ENCODE measurements at regions not wholly inside any gene's neighbourhood (a gene's known extent, or its start where the extent isn't known, plus 50 kb on each side); places are given as distances from the start of the nearest gene placed in this dataset.
"Not testable (repeated sequence)": the region's sequence is repeated elsewhere in the genome, so short reads cannot be mapped to it uniquely, and the experiment has no call there.

DNA sequence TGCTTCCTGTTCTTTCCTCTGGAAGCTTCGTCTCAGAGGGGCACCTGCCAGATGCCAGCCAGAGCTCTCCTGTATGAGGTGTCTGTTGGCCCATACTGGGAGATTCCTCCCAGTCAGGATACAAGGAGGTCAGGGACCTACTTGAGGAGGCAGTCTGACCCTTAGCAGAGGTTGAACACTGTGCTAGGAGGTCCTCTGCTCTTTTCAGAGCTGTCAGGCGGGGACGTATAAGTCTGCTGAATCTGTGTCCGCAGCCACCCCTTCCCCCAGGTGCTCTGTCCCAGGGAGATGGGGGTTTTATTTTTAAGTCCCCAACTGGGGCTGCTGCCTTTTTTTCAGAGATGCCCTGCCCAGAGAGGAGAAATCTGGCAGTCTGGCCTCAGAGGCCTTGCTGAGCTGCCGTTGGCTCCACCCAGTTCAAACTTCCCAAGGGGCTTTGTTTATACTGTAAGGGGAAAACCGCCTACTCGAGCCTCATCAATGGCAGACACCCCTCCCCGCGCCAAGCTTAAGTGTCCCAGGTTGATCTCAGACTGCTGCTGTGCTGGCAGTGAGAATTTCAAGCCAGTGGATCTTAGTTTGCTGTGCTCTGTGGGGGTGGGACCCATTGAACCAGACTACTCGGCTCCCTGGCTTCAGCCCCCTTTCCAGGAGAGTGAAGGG is 326.7 kb downstream of the BCKDHB start:
- TF ChIP-seq EZH2phosphoT487 (IDR thresholded peaks at IDR 0.05; ENCODE audit: borderline replicate concordance, low read length): no peak
- TF ChIP-seq, protein P1, sequence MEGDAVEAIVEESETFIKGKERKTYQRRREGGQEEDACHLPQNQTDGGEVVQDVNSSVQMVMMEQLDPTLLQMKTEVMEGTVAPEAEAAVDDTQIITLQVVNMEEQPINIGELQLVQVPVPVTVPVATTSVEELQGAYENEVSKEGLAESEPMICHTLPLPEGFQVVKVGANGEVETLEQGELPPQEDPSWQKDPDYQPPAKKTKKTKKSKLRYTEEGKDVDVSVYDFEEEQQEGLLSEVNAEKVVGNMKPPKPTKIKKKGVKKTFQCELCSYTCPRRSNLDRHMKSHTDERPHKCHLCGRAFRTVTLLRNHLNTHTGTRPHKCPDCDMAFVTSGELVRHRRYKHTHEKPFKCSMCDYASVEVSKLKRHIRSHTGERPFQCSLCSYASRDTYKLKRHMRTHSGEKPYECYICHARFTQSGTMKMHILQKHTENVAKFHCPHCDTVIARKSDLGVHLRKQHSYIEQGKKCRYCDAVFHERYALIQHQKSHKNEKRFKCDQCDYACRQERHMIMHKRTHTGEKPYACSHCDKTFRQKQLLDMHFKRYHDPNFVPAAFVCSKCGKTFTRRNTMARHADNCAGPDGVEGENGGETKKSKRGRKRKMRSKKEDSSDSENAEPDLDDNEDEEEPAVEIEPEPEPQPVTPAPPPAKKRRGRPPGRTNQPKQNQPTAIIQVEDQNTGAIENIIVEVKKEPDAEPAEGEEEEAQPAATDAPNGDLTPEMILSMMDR (IDR thresholded peaks at IDR 0.05; ENCODE audit: low read depth, low read length, poor library complexity, severe bottlenecking): no peak
- no peaks in the 10 kb centered on the region for H3K79me2 ChIP-seq (ENCODE audit: control insufficient read depth, low read length)

DNA sequence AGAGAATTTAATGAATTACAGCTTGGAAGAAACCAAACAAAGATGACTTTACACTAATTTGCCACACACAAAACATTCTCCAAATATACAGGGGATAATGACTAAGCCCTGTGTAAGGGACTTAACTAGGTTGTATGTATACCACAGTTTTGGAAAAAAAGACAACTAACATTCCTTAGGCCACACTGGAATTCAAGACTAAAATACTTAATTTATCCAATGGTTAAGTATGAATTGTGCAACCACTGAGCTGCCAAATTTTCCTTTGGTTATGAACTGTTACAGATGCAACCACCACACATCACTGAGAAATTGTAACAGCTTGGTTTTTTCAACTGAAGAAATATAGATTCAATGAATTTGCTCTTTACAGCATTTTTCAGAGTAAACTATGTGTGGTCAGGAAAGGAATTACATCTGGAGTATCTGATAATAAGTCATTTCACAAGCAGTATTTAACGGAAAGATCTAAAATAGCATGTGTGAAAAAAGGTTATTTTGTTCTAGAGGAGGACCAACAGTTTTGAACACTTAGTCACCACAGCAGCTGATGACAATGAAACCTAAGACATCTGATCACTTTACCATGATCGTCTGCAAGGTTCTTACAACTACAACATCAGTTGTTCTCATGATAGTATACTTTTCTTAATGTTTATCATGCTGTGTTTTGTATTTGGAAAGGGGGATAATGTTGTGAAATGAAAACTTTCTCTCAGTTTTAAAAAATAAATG is 318.8 kb downstream of the BCKDHB start:
- no peak overlapping the region for H3K4me3 ChIP-seq (ENCODE audit: low read length)
- H4K20me1 ChIP-seq (ENCODE audit: control insufficient read depth, insufficient read depth, low read depth, low read length): no peaks in the 10 kb centered on the region
- H3K4me1 ChIP-seq (ENCODE audit: control insufficient read depth, low read length): no peaks in the 10 kb centered on the region
- H3K79me2 ChIP-seq (ENCODE audit: control insufficient read depth, low read length): no peaks in the 10 kb centered on the region
- no peaks in the 10 kb centered on the region for H3K27me3 ChIP-seq (ENCODE audit: control insufficient read depth, low read length)
- H3K4me2 ChIP-seq (ENCODE audit: low read length): no peak overlapping the region
- no peak overlapping the region for H3K27ac ChIP-seq (ENCODE audit: low read depth, low read length)
- no peaks in the 10 kb centered on the region for H3K9me2 ChIP-seq (replicated peaks; ENCODE audit: control insufficient read depth, low read length)
- no peaks in the 10 kb centered on the region for H3K36me3 ChIP-seq (ENCODE audit: control insufficient read depth, low read length)
- TF ChIP-seq, protein P1 (IDR thresholded peaks at IDR 0.05; ENCODE audit: low read depth, low read length, poor library complexity, severe bottlenecking): no peak
- TF ChIP-seq EZH2phosphoT487 (IDR thresholded peaks at IDR 0.05; ENCODE audit: borderline replicate concordance, low read length): no peak
- H3F3A ChIP-seq (ENCODE audit: control insufficient read depth, insufficient read depth): no peaks in the 10 kb centered on the region
- peaks cover 9% of the 10 kb centered on the region for H3K9me3 ChIP-seq (ENCODE audit: control insufficient read depth, insufficient read depth, low read length)

More for the DNA sequence above, 326.7 kb downstream of the BCKDHB start:
- no peaks in the 10 kb centered on the region; the same call in 1 of the 2 replicates for H3K9me2 ChIP-seq (replicated peaks; ENCODE audit: control insufficient read depth, low read length)
- no peaks in the 10 kb centered on the region for H3F3A ChIP-seq (ENCODE audit: control insufficient read depth, insufficient read depth)
- no peaks in the 10 kb centered on the region for H3K36me3 ChIP-seq (ENCODE audit: control insufficient read depth, low read length)
- no peak overlapping the region for H3K4me2 ChIP-seq (ENCODE audit: low read length)
- no peak overlapping the region for H3K27ac ChIP-seq (ENCODE audit: low read depth, low read length)
- H3K4me3 ChIP-seq (ENCODE audit: low read length): no peak overlapping the region
- H3K4me1 ChIP-seq (ENCODE audit: control insufficient read depth, low read length): no peaks in the 10 kb centered on the region
- H3K9me3 ChIP-seq (ENCODE audit: control insufficient read depth, insufficient read depth, low read length): no peaks in the 10 kb centered on the region
- H3K27me3 ChIP-seq (ENCODE audit: control insufficient read depth, low read length): no peaks in the 10 kb centered on the region
- no peaks in the 10 kb centered on the region for H4K20me1 ChIP-seq (ENCODE audit: control insufficient read depth, insufficient read depth, low read depth, low read length)

GRCh38 chr6:80411486-80411885 is 305.0 kb downstream of the BCKDHB start:
- Histone ChIP-seq H3F3A (ENCODE audit: control insufficient read depth, insufficient read depth) (no peaks in the 10 kb centered on the region), H3K36me3 (ENCODE audit: control insufficient read depth, low read length) (no peaks in the 10 kb centered on the region), H3K4me2 (ENCODE audit: low read length) (no peak overlapping the region), H3K4me3 (ENCODE audit: low read length) (no peak overlapping the region), H3K79me2 (ENCODE audit: control insufficient read depth, low read length) (no peaks in the 10 kb centered on the region), H3K27ac (ENCODE audit: low read depth, low read length) (no peak overlapping the region), H3K9me2 (replicated peaks; ENCODE audit: control insufficient read depth, low read length) (no peaks in the 10 kb centered on the region), H4K20me1 (ENCODE audit: control insufficient read depth, insufficient read depth, low read depth, low read length) (no peaks in the 10 kb centered on the region), H3K27me3 (ENCODE audit: control insufficient read depth, low read length) (no peaks in the 10 kb centered on the region), H3K4me1 (ENCODE audit: control insufficient read depth, low read length) (no peaks in the 10 kb centered on the region), H3K9me3 (ENCODE audit: control insufficient read depth, insufficient read depth, low read length) (no peaks in the 10 kb centered on the region)
- TF ChIP-seq EZH2phosphoT487 (IDR thresholded peaks at IDR 0.05; ENCODE audit: borderline replicate concordance, low read length): no peak
- TF ChIP-seq, protein P1 (IDR thresholded peaks at IDR 0.05; ENCODE audit: low read depth, low read length, poor library complexity, severe bottlenecking): no peak

DNA sequence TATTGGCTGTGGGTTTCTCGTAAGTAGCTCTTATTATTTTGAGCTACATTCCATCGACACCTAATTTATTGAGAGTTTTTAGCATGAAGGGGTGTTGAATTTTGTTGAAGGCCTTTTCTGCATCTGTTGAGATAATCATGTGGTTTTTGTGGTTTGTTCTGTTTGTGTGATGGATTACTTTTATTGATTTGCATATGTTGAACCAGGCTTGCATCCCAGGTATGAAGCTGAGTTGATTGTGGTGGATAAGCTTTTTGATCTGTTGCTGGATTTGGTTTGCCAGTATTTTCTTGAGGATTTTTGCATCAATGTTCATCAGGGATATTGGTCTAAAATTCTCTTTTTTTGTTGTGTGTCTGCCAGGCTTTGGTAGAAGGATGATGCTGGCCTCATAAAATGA is 301.5 kb downstream of the BCKDHB start:
- H3K36me3 ChIP-seq (ENCODE audit: control insufficient read depth, low read length); H3K9me3 ChIP-seq (ENCODE audit: control insufficient read depth, insufficient read depth, low read length); H3K9me2 ChIP-seq (replicated peaks; ENCODE audit: control insufficient read depth, low read length); H3K27me3 ChIP-seq (ENCODE audit: control insufficient read depth, low read length); H3K79me2 ChIP-seq (ENCODE audit: control insufficient read depth, low read length); H3K27ac ChIP-seq (ENCODE audit: low read depth, low read length); H3F3A ChIP-seq (ENCODE audit: control insufficient read depth, insufficient read depth); H4K20me1 ChIP-seq (ENCODE audit: control insufficient read depth, insufficient read depth, low read depth, low read length); H3K4me1 ChIP-seq (ENCODE audit: control insufficient read depth, low read length); H3K4me2 ChIP-seq (ENCODE audit: low read length); H3K4me3 ChIP-seq (ENCODE audit: low read length): not testable (repeated sequence)

Measured in DOHH2 (cell line).